ENCODE measurements at regions not wholly inside any gene's neighbourhood (a gene's known extent, or its start where the extent isn't known, plus 50 kb on each side); places are given as distances from the start of the nearest gene placed in this dataset.

DNA sequence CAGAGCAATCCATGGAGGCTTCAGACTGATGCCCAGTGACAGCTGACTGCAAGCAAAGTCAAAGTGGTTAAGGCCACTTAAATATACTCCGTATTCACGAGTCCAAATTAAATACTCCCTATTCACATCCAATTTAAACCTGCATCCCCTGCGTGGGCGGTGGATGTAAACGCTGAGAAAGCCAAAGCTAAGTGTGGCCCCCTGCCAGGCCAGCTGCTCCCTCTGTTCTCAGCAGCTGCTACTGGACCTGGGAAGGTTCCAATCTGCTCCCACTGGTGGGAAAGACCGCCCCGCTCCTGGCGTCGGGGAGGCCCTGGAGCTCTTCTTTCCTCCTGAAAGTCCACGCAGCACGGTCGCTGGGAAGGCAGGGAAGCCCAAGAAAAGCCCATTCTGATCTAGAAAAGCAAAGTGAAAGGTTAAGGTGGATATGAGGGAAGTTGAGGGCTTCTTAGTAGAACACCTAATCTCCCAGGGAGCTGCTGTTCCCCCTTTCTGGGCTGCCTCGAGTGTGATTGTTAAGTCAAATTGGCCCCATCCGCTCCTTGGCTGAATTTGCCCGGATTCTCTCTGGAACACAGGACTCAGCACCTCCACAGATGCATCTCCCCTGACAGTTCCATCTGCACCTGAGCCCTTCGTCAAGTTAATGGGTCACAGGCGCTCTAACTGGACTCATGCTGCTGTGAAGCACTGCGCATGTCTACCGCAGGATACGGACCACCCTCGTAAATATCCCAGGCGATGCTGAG, 205.5 kb downstream of the USP12 start:
- no peak for DNase-seq

GRCh38 chr13:26964278-26965250, 204.0 kb upstream of the GPR12 start:
- no peak for DNase-seq

DNA sequence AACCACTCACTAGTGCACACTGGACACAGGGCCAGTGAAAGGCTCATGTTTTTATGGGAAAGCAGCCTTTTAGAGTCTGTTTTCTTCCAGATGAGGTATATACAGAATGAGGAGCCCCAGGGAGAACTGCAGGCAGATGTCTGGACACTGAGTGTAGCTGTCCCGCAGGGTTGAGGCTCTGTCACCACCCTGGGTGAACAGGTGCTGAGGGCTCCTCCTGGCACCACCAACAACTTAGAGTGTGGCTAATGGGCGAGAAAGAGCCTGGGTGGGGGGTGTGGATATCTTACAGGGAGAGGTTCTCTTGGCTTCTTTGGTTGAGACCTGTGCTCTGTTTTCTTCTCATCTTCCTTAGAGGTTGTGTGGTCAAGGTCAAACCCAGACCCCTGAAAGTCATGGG, 202.1 kb upstream of the GPR12 start:
- DNase-seq: no peak

GRCh38 chr13:26961890-26962615, 201.5 kb upstream of the GPR12 start:
- no peak for DNase-seq

DNA sequence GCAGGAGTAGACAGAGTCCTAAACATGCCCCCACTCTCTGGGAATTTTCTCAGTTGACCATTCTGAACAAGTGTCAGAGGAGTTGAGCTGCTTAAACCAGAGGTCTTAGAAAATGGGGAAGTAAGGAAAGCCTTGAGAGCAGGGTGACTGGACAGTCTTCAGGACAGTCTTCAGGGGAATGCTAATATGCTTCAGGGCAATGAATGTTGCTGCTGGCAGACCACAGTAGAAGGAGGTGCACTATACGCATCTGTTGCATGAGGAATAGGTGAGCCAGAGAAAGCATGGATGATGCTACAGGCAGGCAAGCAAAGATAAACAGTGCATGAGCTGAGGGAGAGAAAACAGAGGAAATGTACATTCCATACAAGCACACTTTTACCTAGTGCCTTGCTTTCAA, 196.6 kb upstream of the GPR12 start:
- no peak for DNase-seq

GRCh38 chr13:26956522-26957142, 196.0 kb upstream of the GPR12 start:
- DNase-seq: no peak

DNA sequence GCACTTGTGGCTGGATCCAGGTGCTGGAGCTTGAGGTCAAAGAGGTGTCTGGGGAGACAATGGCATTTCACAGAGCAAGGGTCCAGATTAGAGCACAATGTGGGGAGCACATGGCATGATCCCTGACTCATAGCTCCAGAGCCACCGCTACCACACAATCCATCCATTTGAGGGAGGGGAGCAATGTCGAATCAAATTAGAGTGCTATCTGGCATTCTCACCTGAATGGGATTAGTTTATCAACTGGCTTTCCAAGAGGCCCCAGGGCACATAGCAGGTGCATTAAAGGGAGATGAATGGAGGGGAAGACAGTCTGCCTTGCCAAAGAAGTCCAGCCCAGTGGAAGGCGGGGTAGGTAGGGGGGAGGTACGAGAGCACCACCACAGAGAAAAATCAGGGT, 194.4 kb upstream of the GPR12 start:
- DNase-seq: no peak

GRCh38 chr13:26953291-26953690, 192.7 kb upstream of the GPR12 start:
- DNase-seq: no peak

- DNase-seq: no peak
These were observed 192.1 kb upstream of the GPR12 start for GRCh38 chr13:26952551-26953143.

DNA sequence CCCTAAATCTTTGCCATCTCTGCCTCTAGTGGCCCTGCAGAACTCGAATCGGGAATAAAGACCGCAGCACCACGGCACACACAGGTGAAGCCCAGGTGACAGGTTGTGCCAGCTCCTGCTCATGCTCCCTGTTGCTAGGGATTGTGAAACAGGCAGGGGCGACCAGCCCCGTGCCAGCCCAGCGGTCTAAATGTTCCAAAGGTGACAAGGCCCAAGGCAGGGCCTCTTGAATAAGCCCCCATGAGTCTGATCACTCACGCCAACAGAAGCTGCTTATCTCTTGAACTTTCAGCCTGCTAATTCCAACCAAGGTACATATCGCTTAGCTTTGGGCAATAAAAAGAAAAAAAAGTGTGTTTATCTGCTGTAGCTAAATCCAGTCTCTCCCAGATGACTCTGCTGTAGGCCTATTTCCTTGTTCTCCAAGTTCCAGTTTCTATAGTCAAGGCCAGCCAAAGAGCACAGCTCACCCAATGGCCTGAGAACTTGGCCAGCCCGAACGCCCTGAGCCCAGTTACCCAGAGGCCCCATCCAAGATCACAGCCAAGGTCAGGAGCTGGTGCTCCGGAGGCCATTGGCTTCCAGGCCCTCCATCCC, 191.1 kb upstream of the GPR12 start:
- DNase-seq: no peak

DNA sequence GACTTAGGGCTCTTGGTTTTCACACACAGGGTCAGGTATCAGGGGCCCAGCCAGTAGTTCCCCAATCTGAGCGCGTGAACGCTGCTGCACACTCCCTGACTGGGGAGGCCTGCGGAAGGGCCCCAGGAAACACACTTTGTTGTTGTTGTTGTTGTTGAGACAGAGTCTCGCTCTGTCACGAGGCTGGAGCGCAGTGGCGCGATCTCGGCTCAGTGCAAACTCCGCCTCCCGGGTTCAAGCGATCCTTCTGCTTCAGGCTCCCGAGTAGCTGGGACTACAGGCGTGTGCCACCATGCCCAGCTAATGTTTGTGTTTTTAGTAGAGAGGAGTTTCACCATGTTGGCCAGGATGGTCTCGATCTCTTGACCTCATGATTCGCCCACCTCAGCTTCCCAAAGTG, 190.4 kb upstream of the GPR12 start:
- DNase-seq: no peak

- no peak for DNase-seq
These were observed 190.0 kb upstream of the GPR12 start for GRCh38 chr13:26950546-26950945.

DNA sequence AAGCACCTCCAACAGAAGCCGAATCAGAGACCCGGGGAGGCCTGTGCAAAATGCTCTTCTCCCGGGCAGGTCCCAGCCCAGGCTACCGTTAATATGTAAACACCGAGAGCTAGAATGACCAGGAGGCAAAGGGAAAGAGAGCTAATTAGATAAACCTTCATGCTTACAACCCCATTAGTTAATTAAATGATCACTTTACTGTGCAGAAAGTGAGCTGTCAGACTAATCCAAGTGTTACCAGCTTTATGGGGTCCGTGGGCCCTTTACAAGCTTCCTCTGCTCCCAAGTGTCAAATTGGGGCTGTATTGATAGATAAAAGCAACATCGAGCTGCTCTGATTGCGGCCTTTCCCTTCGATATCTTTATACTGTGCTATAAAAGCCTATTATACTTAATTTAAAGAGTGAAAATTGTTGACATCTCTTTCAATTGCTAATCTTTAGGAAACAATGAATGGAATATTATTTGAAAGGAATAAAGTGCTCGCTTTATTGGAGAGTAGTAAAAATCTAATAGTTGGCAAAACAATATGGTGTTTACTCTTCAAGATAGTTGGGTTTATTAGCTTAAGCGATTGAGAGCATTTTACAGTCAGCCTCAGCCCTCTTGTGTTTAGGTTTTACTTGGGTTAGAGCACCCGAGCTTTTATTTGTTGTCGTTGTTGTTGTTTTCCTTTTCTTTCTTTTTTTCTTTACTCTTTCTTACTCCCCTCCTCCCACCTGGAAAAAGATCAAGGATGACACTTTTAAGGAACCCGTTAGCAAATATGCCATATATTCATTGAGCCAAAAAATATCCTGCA, 189.3 kb upstream of the GPR12 start:
- no peak for DNase-seq

DNA sequence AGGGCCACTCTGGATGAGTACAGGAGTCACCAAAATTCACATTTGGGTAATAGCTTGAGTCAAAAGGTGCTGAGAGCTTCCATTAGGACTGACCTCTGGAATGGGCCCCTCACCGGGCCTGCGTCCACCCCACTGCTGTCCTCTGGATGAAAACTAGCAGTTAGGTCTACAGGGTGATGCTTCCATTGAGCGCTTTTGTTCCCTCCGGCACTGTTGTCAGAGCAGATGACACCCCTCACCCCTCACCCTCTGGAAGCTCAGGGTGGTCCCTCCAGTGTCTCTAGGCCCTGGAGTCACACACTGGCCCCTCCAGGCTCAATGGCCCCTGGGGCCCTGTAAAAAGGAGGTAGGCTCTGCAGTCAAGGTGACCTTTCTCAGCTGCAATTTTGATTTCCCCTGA, 187.8 kb upstream of the GPR12 start:
- no peak for DNase-seq

GRCh38 chr13:26946684-26947343, 186.2 kb upstream of the GPR12 start:
- DNase-seq: no peak

GRCh38 chr13:26943748-26944147, 183.2 kb upstream of the GPR12 start:
- no peak for DNase-seq

DNA sequence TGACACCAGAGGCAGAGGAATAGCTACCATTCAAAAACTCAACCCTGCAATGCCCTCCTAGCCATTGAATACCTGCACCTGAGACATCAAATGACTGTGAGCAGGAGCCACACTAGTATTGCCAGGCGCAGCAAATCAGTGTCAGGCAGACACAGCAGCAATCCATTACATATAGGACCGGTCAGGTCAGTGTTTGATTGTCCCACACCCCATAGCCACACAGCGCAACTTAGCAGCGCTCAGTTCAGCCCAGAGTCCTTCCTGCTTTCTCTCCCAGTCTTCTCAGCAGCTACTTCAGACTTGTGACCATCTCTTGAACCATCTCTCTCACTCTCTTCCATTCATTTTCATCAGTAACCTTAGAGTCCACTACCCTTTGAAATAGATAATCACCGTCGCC, 181.6 kb upstream of the GPR12 start:
- DNase-seq: no peak

DNA sequence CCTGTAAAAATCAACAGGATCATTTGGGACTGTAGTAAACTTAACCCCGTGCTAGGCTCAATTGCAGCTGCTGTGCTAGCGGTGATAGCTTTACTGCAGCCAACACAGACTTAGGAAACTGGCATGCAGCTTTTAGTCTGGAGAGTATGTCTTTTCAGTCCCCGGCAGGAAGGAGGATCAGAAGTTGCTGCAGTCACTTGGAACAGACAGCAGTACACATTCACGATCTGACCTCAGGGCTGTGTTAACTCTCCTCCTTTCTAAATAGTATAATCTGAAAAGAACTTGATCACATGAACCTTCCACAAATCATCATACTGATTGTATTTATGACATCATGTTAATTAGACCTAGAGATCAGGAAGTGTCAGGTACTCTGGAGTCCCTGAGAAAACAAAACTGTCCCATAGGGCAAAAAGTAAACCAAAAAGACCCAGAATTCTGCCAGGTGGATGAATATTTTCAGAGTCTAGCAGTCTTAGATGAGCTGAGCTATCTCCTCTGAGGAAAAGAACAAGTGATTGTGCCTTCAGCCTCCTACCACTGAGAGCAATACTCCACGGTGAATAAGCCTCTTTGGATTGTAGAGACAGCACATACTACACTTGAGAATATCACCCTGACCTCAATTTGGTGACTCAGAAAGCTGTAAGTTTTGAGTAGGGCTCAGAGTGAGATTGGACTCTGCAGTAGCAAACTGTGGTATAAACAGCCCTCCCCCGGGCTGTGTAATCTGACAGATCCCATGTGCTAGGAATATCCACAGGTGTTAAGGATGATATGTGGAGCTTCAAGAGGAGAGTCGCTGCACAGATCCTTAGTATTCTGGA, 181.0 kb upstream of the GPR12 start:
- no peak for DNase-seq

DNA sequence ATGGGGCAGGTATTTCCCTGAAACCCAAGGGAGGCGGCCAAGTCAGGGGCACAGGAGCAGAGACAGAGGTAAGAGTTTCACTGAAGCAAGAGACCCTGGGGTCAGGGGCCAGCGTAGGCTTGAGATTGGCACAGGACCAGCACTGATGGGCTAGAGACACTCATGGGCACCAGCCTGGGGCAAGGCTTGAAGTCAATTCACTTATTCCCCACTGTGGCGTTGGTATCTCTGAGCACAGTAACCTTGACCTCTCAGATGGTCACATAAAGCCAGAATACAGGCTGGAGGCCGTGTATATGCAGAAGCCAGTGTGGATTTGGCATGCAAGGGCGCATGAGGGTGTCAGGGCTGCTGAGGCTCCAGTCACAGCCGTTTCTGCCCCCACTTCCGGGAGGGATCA, 173.5 kb upstream of the GPR12 start:
- DNase-seq: no peak

DNA sequence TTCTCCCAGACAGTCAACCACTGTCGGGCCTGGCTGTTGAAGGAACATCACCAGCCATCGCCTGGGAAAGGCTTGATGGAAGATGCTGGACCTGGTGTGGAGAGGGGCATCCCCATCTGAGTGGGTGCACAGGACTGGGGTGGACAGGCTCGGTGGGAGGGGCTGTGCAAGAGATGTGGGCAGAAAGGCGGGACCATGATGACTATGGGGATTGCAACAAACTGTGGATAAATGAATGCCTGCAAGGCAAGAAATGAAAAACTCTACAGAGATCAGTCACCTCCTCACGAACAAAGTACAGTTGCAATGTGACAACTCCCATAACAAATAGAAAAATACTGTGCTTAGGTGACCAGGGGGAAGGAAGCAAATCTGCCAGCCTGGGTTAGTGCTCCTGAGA, 171.9 kb upstream of the GPR12 start:
- DNase-seq: no peak

Measured in NK-92 treated with Interleukin-12 subunit alpha and Interleukin-12 subunit beta, amount 100 ng/mL, for 24 hours (cell line).